ENCODE measurements at regions not wholly inside any gene's neighbourhood (a gene's known extent, or its start where the extent isn't known, plus 50 kb on each side); places are given as distances from the start of the nearest gene placed in this dataset.

- H3K27me3 ChIP-seq (ENCODE audit: insufficient read depth, low read length, poor library complexity, severe bottlenecking): no peaks in the 10 kb centered on the region
- no peak overlapping the region for H3K4me3 ChIP-seq (ENCODE audit: low read length, poor library complexity, severe bottlenecking)
- H3F3A ChIP-seq (ENCODE audit: low read depth): peaks cover 6% of the 10 kb centered on the region
- peaks cover 67% of the 10 kb centered on the region; the same call in 1 of the 2 replicates for H3K79me2 ChIP-seq (ENCODE audit: insufficient read depth, low read length)
- H3K4me2 ChIP-seq (ENCODE audit: low read depth, low read length, poor library complexity, severe bottlenecking): no peak overlapping the region
- H3K9me3 ChIP-seq (ENCODE audit: insufficient read depth, low read depth, low read length): no peaks in the 10 kb centered on the region
- H3K36me3 ChIP-seq (ENCODE audit: insufficient read depth, low read length): peaks cover 54% of the 10 kb centered on the region
- no peak overlapping the region for H2AFZ ChIP-seq (ENCODE audit: low read length)
- H3K9me2 ChIP-seq (replicated peaks; ENCODE audit: low read depth, low read length): no peaks in the 10 kb centered on the region
- H4K20me1 ChIP-seq (ENCODE audit: insufficient read depth, low read length, poor library complexity, severe bottlenecking): no peaks in the 10 kb centered on the region
- no peak overlapping the region for H3K9ac ChIP-seq (ENCODE audit: low read depth, low read length, poor library complexity, severe bottlenecking)
- TF ChIP-seq EZH2phosphoT487 (IDR thresholded peaks at IDR 0.05; ENCODE audit: borderline replicate concordance) (no peak), CTCF (conservative IDR thresholded peaks at IDR 0.05; ENCODE audit: low read length) (no peak)
- H3K4me1 ChIP-seq (ENCODE audit: insufficient read depth, low read length, poor library complexity, severe bottlenecking): peaks cover 53% of the 10 kb centered on the region
These were observed 229.7 kb downstream of the PRL start for GRCh38 chr6:22067122-22067521.

- H2AFZ ChIP-seq (ENCODE audit: low read length): no peak overlapping the region
- no peak overlapping the region for H3K4me2 ChIP-seq (ENCODE audit: low read depth, low read length, poor library complexity, severe bottlenecking)
- H3F3A ChIP-seq (ENCODE audit: low read depth): peaks cover under 1% of the 10 kb centered on the region; the same call in 1 of the 2 replicates
- no peak overlapping the region for H3K9ac ChIP-seq (ENCODE audit: low read depth, low read length, poor library complexity, severe bottlenecking)
- H3K79me2 ChIP-seq (ENCODE audit: insufficient read depth, low read length): peaks cover 67% of the 10 kb centered on the region; the same call in 1 of the 2 replicates
- no peak overlapping the region for H3K4me3 ChIP-seq (ENCODE audit: low read length, poor library complexity, severe bottlenecking)
- no peaks in the 10 kb centered on the region for H4K20me1 ChIP-seq (ENCODE audit: insufficient read depth, low read length, poor library complexity, severe bottlenecking)
- H3K4me1 ChIP-seq (ENCODE audit: insufficient read depth, low read length, poor library complexity, severe bottlenecking): peaks cover 53% of the 10 kb centered on the region
- no peaks in the 10 kb centered on the region for H3K27me3 ChIP-seq (ENCODE audit: insufficient read depth, low read length, poor library complexity, severe bottlenecking)
- TF ChIP-seq CTCF (conservative IDR thresholded peaks at IDR 0.05; ENCODE audit: low read length) (no peak), EZH2phosphoT487 (IDR thresholded peaks at IDR 0.05; ENCODE audit: borderline replicate concordance) (no peak)
- H3K36me3 ChIP-seq (ENCODE audit: insufficient read depth, low read length): peaks cover 54% of the 10 kb centered on the region
- no peaks in the 10 kb centered on the region for H3K9me3 ChIP-seq (ENCODE audit: insufficient read depth, low read depth, low read length)
- no peaks in the 10 kb centered on the region for H3K9me2 ChIP-seq (replicated peaks; ENCODE audit: low read depth, low read length)
These were observed 229.2 kb downstream of the PRL start for GRCh38 chr6:22067671-22068070.

DNA sequence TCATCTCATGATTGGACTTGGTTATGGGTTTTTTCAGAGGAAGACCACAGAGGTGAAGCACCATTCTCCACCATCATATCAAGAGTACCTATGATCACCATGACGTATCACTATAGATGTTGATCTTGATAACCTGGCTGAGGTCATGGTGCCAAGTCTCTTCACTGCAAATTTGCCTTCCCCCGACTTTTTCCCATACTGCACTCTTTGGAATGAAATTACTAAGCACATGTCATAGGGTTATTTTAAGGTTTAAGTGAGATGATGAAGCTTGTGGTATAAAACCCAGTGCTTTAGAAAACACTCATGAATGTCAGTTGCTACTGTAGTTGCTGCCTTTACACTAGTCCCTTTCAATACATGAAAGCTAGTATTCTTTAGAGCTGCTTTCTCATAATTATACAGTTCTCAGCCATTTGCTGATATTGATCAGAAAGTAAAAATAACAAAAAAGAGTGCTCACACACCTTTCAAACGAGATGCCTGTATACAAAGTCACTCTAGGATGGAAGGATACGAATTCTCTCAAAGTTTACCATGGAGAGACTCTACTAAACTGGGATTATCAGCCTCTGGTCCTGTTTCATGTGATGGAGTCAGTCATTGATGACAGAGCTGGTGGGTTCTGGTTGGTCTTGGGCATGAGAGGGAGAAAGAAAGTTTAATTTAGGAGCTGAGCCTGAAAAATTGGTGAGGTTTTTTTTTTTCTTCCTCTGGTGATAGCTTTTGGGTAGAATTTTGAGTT lies 228.1 kb downstream of the PRL start:
- Histone ChIP-seq H3K4me2 (ENCODE audit: low read depth, low read length, poor library complexity, severe bottlenecking) (no peak overlapping the region), H3K79me2 (ENCODE audit: insufficient read depth, low read length) (peaks cover 67% of the 10 kb centered on the region; the same call in 1 of the 2 replicates), H4K20me1 (ENCODE audit: insufficient read depth, low read length, poor library complexity, severe bottlenecking) (no peaks in the 10 kb centered on the region), H2AFZ (ENCODE audit: low read length) (no peak overlapping the region), H3K36me3 (ENCODE audit: insufficient read depth, low read length) (peaks cover 56% of the 10 kb centered on the region), H3K9me3 (ENCODE audit: insufficient read depth, low read depth, low read length) (no peaks in the 10 kb centered on the region), H3F3A (ENCODE audit: low read depth) (peaks cover 4% of the 10 kb centered on the region; the same call in 1 of the 2 replicates), H3K27me3 (ENCODE audit: insufficient read depth, low read length, poor library complexity, severe bottlenecking) (no peaks in the 10 kb centered on the region), H3K4me3 (ENCODE audit: low read length, poor library complexity, severe bottlenecking) (no peak overlapping the region), H3K9me2 (replicated peaks; ENCODE audit: low read depth, low read length) (no peaks in the 10 kb centered on the region), H3K4me1 (ENCODE audit: insufficient read depth, low read length, poor library complexity, severe bottlenecking) (peaks cover 50% of the 10 kb centered on the region), H3K9ac (ENCODE audit: low read depth, low read length, poor library complexity, severe bottlenecking) (no peak overlapping the region)
- no peak for TF ChIP-seq CTCF (conservative IDR thresholded peaks at IDR 0.05; ENCODE audit: low read length)
- no peak for TF ChIP-seq EZH2phosphoT487 (IDR thresholded peaks at IDR 0.05; ENCODE audit: borderline replicate concordance)

Data from Loucy (cell line).